A549 (cell line): ENCODE measurements at regions not wholly inside any gene's neighbourhood (a gene's known extent, or its start where the extent isn't known, plus 50 kb on each side); places are given as distances from the start of the nearest gene placed in this dataset.

Experiments used
- CBX8 ChIP-seq: fragments of 200-600 bp; sonication (generic); IDR thresholded peaks from 2 replicates; pipeline ENCODE4 v1.6.1; 2016
- CTCF ChIP-seq: fragments of >200 bp; sonication (Bioruptor Twin); formaldehyde crosslinking; IDR thresholded peaks from 3 replicates; pipeline ENCODE4 v1.5.1; 2016
- EP300 ChIP-seq, 2 experiments: fragments of >200 bp; sonication (Bioruptor Twin); formaldehyde crosslinking; IDR thresholded peaks; 2 replicates in 1 of 2; 3 replicates in 1 of 2; pipeline ENCODE4 v1.6.1; 2016 to 2017
- JUN ChIP-seq, 2 experiments: fragments of >200 bp; sonication (Bioruptor Twin); formaldehyde crosslinking; IDR thresholded peaks; 2 replicates in 1 of 2; 3 replicates in 1 of 2; pipeline ENCODE4 v1.6.1; 2016 to 2017
- KDM5A ChIP-seq: fragments of 200-600 bp; sonication (generic); IDR thresholded peaks from 2 replicates; pipeline ENCODE4 v1.6.1; 2016; ENCODE audit warnings: antibody characterized with exemption, mild to moderate bottlenecking
- MYC ChIP-seq: IDR thresholded peaks from 2 replicates; pipeline ENCODE4 v1.6.1; 2012; ENCODE audit warnings: mild to moderate bottlenecking, inconsistent platforms, low read length, improper control_type of control experiment, borderline replicate concordance
- POLR2A ChIP-seq: IDR thresholded peaks from 2 replicates; pipeline ENCODE4 v1.6.1; 2012; ENCODE audit warnings: mild to moderate bottlenecking, low read length
- REST ChIP-seq: fragments of 200-600 bp; sonication (generic); IDR thresholded peaks from 2 replicates; pipeline ENCODE4 v1.6.1; 2016; ENCODE audit warnings: antibody characterized with exemption, mild to moderate bottlenecking, moderate library complexity
- SMC3 ChIP-seq: fragments of >200 bp; sonication (Bioruptor Twin); formaldehyde crosslinking; IDR thresholded peaks from 3 replicates; pipeline ENCODE4 v1.6.1; 2018; ENCODE audit warnings: inconsistent platforms

- TF ChIP-seq CBX8 (no peak), SMC3 (no peak), POLR2A (no peak), EP300 (IDR thresholded peaks at IDR 0.05) (no peak), CTCF (no peak), MYC (no peak), JUN (IDR thresholded peaks at IDR 0.05) (no peak), KDM5A (no peak), REST (no peak)
Observed at GRCh38 chr7:68384581-68384980, 1213.7 kb upstream of the AUTS2 start.
